Skin epidermis (tissue), 12 donors: ENCODE measurements at regions not wholly inside any gene's neighbourhood (a gene's known extent, or its start where the extent isn't known, plus 50 kb on each side); places are given as distances from the start of the nearest gene placed in this dataset.

Experiments
- H3K27ac ChIP-seq, 21 experiments: fragments of 200-600 bp; sonication (generic) in 11 of 21; one replicate each; pipeline ENCODE4 v1.5.0; 2020; ENCODE audit warnings: mild to moderate bottlenecking in 3 of 21, inconsistent platforms in 2 of 21, moderate library complexity in 2 of 21
- H3K4me3 ChIP-seq, 7 experiments: fragments of 200-600 bp; sonication (generic) in 2 of 7; one replicate each; pipeline ENCODE4 v1.5.0; 2020; ENCODE audit warnings: inconsistent platforms in 2 of 7, mild to moderate bottlenecking in 2 of 7, moderate library complexity in 1 of 7

DNA sequence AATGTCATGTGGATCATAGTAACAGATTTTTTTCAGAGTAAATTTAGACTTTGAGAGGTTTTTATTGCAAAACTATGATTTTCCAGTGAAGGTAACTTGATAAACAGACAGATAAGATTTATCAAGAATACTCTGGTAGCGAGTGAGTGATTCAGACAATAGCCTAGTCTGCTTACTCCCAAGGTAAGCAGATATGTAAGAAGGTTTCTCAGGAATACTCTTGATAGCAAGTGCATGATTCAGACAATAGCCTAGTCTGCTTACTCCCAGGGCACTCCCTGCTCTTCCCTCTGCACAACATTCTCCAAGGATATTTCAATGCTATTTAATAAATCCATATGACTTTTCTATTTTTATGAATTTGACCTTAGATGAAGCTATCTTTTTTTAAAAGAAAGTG, 1881.5 kb downstream of the EFNA5 start:
- H3K27ac ChIP-seq = no peak overlapping the region
- H3K4me3 ChIP-seq = no peak overlapping the region

DNA sequence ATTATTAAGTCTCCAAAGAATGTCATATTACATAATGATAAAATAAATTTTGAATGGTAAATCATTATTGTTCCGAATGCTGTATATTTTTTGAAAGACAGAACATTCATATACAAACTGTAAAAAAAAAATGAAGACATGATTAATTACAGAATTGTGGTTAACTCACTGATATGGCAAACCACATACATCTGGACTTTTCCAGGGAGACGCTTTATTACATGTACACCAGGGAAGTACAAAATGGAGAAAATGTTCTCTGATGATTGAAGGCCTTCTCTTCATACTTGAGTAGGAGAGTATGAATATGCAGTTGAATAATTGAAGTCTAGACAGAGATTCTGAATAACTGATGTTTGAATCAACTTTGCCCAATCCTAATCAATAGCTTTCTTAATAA, 1886.9 kb downstream of the EFNA5 start:
- Histone ChIP-seq H3K27ac (no peak overlapping the region), H3K4me3 (no peak overlapping the region)

DNA sequence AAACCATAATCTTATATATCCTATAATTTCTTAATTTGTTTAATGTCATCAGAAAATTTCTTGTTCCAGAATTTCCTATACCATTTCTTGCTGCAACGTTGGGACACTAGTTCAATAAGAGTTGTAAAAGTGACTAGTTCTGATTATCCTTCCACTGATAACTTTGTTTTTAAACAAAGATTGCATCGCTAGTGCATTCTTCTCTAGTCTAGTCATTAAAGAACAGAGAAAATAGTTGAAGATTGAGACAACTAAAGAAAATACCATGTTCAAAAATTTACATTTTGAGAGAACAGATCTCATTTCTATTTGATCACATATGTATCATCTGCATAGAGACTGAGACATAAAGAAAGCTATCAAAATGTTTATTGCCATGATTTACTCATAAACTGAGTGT, 1888.2 kb downstream of the EFNA5 start:
- no peak overlapping the region for H3K27ac ChIP-seq
- no peak overlapping the region for H3K4me3 ChIP-seq

DNA sequence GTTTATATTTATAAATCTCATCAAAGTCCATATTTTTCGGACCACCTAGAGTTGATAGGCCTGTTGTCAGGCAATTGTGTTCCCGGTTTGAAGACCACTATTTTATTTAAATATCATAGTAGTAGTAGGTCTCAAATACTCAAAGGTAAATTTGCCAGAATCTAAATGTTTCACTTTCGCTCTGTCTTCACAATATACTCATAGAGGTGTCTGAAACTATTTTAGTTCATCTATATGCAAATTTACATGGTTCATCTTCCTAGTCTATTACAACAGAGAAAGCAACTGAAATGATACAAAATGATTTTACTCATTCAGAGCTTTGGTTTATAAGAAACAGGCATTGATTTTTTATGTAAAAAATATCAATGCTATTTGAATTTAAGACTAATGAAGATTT, 1897.5 kb downstream of the EFNA5 start:
- Histone ChIP-seq H3K4me3 (no peak overlapping the region), H3K27ac (no peak overlapping the region)

DNA sequence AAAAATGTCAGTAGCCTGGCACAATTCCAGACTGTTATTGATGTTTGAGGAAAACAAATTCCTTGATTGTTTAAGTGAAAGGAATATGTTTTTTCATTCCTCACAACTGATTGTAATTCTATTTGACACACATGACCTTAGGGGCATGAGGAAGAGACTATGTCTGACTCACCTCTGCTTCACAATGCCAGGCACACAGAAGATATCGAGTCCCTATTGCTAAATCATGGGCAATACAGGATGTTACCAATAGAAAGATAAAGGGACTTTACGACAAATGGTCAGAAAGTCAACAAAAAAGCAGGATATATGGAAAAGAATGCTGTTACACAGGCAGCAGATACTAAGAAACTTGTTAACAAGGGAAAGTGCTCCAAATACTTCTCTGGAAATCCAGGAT, 1903.5 kb downstream of the EFNA5 start:
- Histone ChIP-seq H3K27ac (no peak overlapping the region), H3K4me3 (no peak overlapping the region)

DNA sequence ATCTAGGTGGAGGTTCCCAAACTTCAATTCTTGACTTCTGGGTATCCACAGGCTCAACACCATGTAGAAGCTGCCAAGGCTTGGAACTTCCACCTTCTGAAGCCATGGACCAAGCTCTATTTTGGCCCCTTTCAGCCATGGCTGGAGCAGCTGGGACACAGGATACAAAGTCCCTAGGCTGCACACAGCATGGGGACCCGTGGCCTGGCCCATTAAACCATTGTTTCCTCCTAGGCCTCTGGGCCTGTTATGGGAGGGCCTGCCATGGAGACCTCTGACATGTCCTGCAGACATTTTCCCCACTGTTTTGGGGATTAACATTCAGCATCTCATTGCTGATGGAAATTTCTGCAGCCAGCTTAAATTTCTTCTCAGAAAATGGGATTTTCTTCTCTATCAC, 1908.0 kb downstream of the EFNA5 start:
- H3K27ac ChIP-seq = no peak overlapping the region
- no peak overlapping the region for H3K4me3 ChIP-seq

DNA sequence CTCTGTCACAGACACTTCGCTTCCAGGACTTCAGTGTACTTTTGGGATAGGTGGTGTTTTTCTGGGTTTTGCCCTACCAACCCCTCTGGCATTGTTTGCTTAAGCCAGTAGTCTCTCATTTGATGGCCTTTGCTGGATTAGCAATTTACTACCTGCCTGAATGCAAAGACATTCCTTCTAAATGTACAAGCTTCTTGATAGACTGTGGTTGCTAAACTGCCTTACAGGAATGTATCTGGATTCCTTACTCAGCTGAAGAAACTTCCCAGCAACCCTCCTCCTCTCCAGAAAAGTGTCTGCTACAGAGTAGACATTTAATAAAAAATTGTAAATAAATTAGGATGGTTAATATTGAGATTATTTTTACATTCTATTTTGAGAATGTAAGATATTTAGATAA, 1916.7 kb downstream of the EFNA5 start:
- H3K27ac ChIP-seq = no peak overlapping the region
- H3K4me3 ChIP-seq = no peak overlapping the region

DNA sequence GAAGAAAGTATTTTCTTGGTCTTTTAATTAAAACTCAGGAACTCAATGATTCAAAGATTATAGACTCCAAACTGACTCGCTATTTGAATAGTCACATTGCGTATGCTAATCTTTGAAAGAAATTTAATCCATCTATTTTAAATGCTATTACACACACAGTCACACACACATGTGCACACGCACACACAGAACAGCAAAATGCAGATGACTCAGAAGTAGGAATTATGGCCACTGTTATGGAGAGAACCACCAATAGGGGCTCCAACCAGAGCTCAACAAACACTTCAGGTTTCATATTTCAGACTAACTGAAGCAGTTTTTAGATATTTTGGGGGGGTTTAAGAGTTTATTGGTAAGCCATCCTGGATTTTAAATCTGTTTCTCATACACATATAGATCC, 1917.9 kb downstream of the EFNA5 start:
- Histone ChIP-seq H3K27ac (no peak overlapping the region), H3K4me3 (no peak overlapping the region)

DNA sequence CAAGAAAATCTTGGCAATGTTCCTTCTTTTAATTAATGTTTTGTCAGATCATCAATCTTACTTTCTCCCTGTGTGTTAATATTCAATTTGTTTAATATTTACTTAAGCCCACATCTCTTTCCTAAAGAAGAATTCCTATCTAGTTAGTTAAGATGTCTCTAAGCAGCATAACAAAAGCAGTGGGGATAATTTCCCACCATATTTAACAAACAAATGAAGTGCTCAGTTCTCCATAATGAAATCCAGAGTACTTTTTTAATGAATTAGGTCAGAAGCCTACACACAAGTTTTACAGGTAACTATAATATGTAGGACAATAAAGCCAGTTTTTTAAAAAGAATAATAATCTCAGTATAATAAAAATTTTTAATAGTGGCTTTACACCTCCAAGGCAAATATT, 1918.8 kb downstream of the EFNA5 start:
- H3K4me3 ChIP-seq = no peak overlapping the region

DNA sequence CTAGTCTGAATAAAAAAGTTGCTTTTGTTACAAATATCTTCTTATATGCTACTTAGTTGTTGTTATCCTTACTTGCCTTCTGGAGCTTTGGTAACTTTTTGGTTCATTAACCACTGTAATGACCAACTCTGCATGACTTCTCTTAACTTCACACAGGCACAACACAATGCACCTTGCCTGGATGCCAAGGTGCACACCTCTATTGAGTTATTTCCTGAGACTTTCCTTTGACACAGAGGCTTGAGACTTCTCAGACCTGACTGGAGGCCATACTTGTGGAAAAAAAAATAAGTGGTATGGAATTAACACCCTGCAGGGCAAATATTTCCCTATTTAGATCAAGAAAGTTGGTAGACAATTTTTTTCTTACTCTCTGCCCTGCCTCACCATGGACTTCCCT, 1925.6 kb downstream of the EFNA5 start:
- no peak overlapping the region for H3K4me3 ChIP-seq
- no peak overlapping the region for H3K27ac ChIP-seq

More for the DNA sequence above, 1918.8 kb downstream of the EFNA5 start:
- no peak overlapping the region for H3K27ac ChIP-seq

DNA sequence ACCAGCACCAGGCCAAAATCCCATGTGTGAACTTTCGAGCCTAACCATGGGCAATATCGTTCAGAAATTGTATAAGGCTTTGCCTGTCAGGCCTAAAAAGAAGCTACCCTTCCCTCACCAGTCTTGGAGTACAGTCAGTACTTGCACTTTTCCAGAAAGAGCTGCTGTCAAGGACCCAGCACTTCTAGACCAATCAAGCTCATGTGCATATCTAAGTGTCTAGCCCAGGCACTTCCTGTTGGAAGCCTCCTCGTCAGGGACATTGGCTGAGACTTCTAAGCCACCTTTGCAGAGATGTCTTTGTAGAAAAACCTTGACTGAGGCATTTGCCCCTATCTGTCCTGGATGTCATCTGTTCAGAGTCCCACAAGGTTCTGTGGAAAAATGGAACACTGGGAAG, 1930.5 kb downstream of the EFNA5 start:
- H3K4me3 ChIP-seq = no peak overlapping the region
- no peak overlapping the region for H3K27ac ChIP-seq

DNA sequence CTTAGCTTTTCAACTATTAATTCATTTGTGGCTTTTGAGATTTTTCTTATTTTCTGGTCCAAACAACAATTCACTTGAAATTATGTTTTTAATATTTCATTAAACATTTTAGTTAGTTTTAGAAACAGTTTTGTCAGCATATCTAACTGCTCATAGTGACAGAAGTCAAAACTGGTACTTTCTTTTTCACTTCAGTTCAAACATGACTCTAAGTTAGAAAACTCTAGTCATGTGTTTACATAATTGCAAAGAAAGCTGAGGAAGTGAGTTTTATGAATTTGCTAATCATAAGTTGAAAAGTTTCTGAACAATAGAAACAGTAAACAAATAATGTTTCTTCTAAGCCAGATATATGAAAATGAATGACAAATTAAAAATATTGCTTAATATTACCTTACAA, 1931.0 kb downstream of the EFNA5 start:
- Histone ChIP-seq H3K27ac (no peak overlapping the region), H3K4me3 (no peak overlapping the region)

DNA sequence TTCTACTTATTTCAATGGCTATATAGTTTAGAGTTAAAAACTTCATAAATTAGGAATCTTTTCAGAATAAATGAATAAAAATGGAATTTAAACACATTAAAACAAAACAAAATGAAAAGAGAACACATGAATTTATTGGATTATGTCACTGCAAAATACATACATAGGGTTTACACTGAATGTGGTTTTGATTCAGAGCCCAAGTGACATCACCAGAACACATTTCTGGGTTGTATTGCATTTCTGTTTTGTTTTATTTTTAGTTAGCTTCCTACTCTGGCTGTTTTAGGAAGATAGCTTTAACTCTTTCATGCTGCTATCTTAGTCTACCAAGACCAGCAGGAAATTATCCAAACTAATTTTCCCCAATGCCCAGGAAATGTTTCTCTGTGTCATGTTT, 1935.0 kb downstream of the EFNA5 start:
- no peak overlapping the region for H3K4me3 ChIP-seq
- H3K27ac ChIP-seq = no peak overlapping the region

DNA sequence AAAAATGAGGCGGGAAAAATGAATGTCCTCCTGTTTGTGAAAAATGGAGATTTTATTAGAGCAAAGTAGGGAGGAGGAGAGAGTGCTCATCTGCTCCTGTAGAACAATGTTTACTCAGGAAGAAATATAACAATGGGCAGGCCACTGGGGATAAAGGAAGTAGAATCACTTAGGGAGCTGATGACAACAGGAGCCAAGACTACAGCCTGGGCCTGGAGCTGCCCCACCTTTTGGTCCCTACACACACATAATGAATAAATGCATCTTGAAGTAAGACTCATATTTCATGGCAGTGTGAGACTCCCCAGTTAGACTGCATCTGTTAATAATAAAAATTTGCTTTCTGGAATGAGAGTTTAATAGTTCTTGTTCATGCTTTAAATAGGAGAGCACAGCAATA, 1939.8 kb downstream of the EFNA5 start:
- no peak overlapping the region for H3K4me3 ChIP-seq
- H3K27ac ChIP-seq = no peak overlapping the region

DNA sequence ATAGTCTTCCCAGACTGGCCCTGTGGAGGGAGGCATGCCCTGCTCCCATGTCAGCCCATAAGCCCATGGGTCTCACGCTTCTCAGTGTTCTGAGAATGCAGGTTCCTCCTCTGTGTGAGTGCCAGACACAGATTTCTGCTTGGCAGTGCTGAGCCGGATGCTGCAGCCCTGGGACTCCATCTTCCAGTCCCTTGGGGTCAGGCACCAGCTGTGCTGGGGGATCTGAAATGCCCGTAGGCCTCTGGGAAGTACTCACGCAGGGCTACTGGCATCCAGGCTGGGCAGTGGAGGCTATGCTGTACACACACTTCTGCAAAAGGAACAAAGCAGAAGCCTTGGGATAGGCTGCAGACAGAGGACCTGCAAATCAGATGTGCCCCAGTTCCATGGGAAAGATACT, 1944.6 kb downstream of the EFNA5 start:
- H3K27ac ChIP-seq = no peak overlapping the region
- H3K4me3 ChIP-seq = no peak overlapping the region

DNA sequence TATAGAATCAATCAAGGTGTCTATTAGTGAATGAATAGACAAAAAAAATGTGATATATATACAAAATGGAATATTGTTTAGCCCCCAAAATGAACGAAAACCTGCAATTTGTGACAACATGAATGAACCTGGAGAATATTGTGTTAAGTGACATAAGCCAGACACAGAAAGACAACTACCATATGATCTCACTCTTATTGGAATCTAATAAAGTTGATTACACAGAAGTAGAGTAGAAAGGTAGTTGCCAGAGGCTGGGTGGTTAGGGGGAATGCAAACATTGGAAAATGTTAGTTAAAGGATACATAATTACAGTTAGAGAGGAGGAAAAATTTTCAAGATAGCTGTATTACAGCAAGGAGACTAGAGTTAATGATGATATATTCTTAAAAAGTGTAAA, 1962.3 kb downstream of the EFNA5 start:
- Histone ChIP-seq H3K4me3 (no peak overlapping the region), H3K27ac (no peak overlapping the region)

DNA sequence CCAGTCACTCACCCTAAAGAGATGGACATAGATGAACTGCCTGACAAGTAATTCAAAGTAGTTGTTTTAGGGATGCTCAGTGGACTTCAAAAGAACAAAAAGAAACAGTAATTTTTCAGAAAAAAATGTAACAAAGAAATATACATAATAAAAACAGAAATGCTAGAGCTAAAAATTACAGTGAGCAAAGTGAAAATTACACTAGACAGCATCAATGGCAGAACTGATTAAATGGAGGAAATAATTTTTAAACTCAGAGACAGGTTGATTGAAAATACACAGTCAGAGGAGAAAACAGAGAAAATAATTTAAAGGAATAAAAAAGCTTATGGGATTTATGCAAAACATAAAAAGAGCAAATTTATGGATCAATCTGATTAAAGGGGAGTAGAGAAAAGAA, 1968.4 kb downstream of the EFNA5 start:
- no peak overlapping the region for H3K4me3 ChIP-seq
- no peak overlapping the region for H3K27ac ChIP-seq

DNA sequence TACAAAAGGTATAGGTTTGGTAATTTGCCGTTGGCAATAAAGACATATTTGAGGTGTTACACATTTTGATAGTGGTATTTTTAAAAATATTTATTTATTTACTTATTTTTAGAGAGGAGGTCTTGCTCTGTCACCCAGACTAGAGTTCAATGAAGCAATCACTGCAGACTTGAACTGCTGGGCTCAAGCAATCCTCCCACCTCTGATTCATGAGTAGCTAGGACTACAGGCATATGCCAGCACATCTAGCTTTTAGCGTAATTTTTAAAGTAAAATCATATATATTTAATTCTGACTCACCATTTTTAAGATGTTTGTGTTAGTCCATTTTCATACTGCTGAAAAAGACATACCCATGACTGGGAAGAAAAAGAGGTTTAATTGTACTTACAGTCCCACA, 1974.3 kb downstream of the EFNA5 start:
- no peak overlapping the region for H3K4me3 ChIP-seq
- no peak overlapping the region for H3K27ac ChIP-seq

DNA sequence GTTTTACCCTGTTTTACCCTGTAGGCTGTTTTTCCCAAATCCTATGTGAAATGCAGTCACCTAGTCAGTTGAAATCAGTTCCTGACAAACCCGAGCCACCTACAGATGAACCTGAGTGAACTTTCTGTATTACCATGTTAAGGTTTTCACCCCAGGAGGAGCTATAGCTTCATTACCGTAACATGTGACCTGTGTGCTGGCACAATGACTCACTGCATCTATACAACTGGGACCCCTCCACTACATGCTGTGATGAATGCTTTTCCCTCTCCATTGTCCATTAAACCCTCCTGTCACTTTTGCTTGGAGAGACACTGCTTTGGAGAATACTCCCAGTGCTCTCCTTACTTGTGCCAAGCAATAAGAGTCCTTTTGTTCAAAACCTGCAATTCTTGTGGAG, 1974.8 kb downstream of the EFNA5 start:
- H3K27ac ChIP-seq = no peak overlapping the region
- no peak overlapping the region for H3K4me3 ChIP-seq

DNA sequence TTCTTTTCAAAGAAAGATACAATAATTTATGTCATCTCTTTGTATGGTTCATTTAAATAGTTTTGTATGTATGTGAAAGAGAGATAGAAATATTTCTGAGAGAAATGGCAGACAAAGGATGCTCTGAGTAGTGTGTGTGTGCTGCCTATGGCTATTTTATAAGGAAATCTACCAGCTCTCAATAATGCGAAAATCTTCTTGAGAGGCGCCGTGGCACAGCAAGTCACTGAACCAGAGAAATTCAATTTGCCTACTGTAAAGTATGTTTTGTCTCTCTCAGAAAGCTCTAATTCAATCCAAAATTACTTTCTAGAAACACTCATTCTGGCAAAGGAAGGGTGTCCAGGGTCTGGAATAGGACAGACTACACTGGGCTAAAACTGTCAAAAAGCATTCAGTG, 1981.1 kb downstream of the EFNA5 start:
- no peak overlapping the region for H3K27ac ChIP-seq
- H3K4me3 ChIP-seq = no peak overlapping the region

DNA sequence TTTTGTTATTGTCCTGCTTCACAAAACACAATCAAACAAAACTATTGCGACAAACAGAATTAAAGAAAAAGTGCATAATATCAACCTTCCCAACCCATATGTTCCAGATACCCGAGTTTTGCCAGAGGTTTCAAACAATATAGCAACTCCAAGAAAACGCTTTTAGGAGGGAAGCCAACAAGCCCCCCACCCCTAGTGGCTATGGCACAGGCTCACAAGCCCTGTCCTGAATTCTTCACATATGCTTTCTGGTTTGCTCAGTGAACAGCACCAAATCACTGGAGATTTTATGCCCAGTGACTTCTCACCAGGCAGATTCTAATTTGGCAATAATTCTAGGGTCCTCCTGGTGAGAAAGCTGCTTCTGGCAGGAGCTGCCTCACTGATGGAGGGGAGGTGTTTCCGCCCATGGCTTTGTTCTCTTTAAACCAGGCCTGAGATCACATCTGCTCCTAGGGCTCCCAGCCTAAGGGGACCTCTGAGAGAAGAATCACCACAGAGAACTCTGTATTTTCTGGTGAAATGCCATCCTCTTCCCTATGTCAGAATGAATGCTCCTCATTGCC, 1982.4 kb downstream of the EFNA5 start:
- H3K4me3 ChIP-seq = no peak overlapping the region
- peak overlapping the region in 4 of 21 experiments; percentile 0 to 43 (median 8) for H3K27ac ChIP-seq

DNA sequence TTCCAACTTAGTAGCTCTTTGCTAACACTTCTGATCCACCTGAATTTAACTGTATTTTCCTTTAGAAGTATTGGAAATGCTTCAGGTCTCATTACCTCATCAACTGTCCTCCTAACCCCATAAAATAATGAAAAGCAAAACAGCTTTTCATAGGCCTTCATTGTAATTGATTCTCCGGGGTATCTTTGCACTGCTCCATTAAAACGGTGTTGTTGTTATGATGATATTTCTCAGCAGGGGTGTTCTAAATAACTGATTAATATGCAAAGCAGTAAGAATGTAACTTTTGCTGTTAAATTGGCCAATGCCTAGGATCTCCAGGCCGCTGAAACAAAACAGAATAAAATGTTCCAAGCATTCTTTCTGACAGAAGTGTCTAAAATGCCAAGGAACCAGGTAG, 1983.2 kb downstream of the EFNA5 start:
- H3K27ac ChIP-seq = no peak overlapping the region
- no peak overlapping the region for H3K4me3 ChIP-seq

DNA sequence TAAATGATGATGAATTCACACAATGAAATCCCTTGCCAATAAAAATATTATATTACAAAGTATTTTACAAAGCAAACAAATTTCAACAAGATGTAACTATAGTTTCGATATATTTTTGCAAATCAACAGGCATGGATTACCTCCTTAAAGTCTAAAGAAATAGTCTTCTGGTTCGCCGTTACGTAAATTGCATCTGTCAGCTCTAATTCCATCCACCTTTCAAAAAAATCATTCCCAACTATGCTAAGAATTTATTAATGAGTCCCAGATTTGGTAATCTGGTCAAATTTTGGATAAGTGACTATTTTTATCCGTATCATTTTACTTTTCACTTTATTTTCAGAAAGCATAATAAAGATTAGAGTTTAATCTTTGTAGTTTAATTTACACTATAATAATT, 1984.9 kb downstream of the EFNA5 start:
- no peak overlapping the region for H3K4me3 ChIP-seq
- no peak overlapping the region for H3K27ac ChIP-seq
